H1 (cell line): ENCODE measurements at regions not wholly inside any gene's neighbourhood (a gene's known extent, or its start where the extent isn't known, plus 50 kb on each side); places are given as distances from the start of the nearest gene placed in this dataset.

Source experiments
- CTCF ChIA-PET: fragments of 300-600 bp; sonication (Branson Sonifier 250); formaldehyde crosslinking; loops from one replicate; lab custom pipeline; 2021; ENCODE audit not compliant: partially characterized antibody; lab: Charles Lee
- POLR2A ChIA-PET: fragments of 300-600 bp; sonication (Branson Sonifier 250); formaldehyde crosslinking; loops from one replicate; lab custom pipeline; 2021; ENCODE audit warnings: inconsistent platforms; ENCODE audit not compliant: partially characterized antibody; lab: Charles Lee
- DNase-seq, 2 experiments: peaks; one replicate each; pipeline versions ENCODE4 v3.0.0 to v3.0.0-alpha.2; 2010 to 2022; ENCODE audit warnings: low spot score in 2 of 2, low read depth in 1 of 2, mixed read lengths in 1 of 2
- FAIRE-seq: peaks from 2 replicates; lab custom pipeline; 2011; peaks lifted over from hg19 to GRCh38; lab: Jason Lieb, UNC
- H2AFZ ChIP-seq: 2 replicates; pipeline ENCODE4 v1.8.1; 2012; ENCODE audit warnings: low read length, inconsistent platforms
- H2AK5ac ChIP-seq: 2 replicates; pipeline ENCODE4 v1.6.1; 2013; ENCODE audit warnings: low read depth, low read length
- H2BK120ac ChIP-seq: replicated peaks from 2 replicates; pipeline ENCODE3; 2013; ENCODE audit warnings: low read depth, low read length, inconsistent platforms
- H2BK12ac ChIP-seq: 2 replicates; pipeline ENCODE4 v1.6.1; 2013; ENCODE audit warnings: low read depth, low read length
- H2BK15ac ChIP-seq: 2 replicates; pipeline ENCODE4 v1.6.1; 2013; ENCODE audit warnings: low read length
- H2BK20ac ChIP-seq: 2 replicates; pipeline ENCODE4 v1.6.1; 2013; ENCODE audit warnings: low read length
- H2BK5ac ChIP-seq: 2 replicates; pipeline ENCODE4 v1.6.1; 2013; ENCODE audit warnings: low read depth, low read length
- H3K14ac ChIP-seq: 2 replicates; pipeline ENCODE4 v1.6.1; 2013; ENCODE audit warnings: inconsistent platforms; ENCODE audit not compliant: insufficient read length
- H3K18ac ChIP-seq: 2 replicates; pipeline ENCODE4 v1.6.1; 2013; ENCODE audit warnings: low read length; ENCODE audit errors: extremely low read depth
- H3K23ac ChIP-seq: 2 replicates; pipeline ENCODE4 v1.6.1; 2013; ENCODE audit warnings: inconsistent platforms; ENCODE audit not compliant: insufficient read length
- H3K23me2 ChIP-seq: 2 replicates; pipeline ENCODE4 v1.6.1; 2013; ENCODE audit warnings: low read depth, low read length
- H3K27ac ChIP-seq: 2 replicates; pipeline ENCODE4 v1.6.1; 2011; ENCODE audit warnings: low read depth, low read length, inconsistent platforms
- H3K27me3 ChIP-seq, 4 experiments: replicated peaks in 1 of 4; 1 replicate in 1 of 4; 2 replicates in 3 of 4; pipeline versions ENCODE4 v1.6.1 to v1.8.1; 2011 to 2013; ENCODE audit warnings: low read length in 3 of 4, mild to moderate bottlenecking in 3 of 4, inconsistent platforms in 2 of 4, mixed read lengths in 2 of 4, moderate library complexity in 1 of 4; ENCODE audit not compliant: control insufficient read depth in 3 of 4, insufficient read depth in 3 of 4; ENCODE audit errors: extremely low read depth in 1 of 4
- H3K36me3 ChIP-seq, 4 experiments: 2 replicates each; pipeline versions ENCODE4 v1.6.1 to v1.8.1; 2011 to 2013; ENCODE audit warnings: mild to moderate bottlenecking in 4 of 4, low read length in 3 of 4, moderate library complexity in 2 of 4, control low read depth in 1 of 4, inconsistent platforms in 1 of 4; ENCODE audit not compliant: insufficient read depth in 4 of 4, control insufficient read depth in 2 of 4
- H3K4ac ChIP-seq: replicated peaks from 2 replicates; pipeline ENCODE3; 2013; ENCODE audit warnings: low read length, low read depth, mixed read lengths, inconsistent platforms; ENCODE audit not compliant: insufficient read length
- H3K4me1 ChIP-seq, 4 experiments: replicated peaks in 1 of 4; 1 replicate in 1 of 4; 2 replicates in 3 of 4; pipeline versions ENCODE4 v1.6.1 to v1.8.1; 2011 to 2013; ENCODE audit warnings: low read length in 3 of 4, inconsistent platforms in 2 of 4, mixed read lengths in 1 of 4; ENCODE audit not compliant: insufficient read depth in 4 of 4, control insufficient read depth in 3 of 4
- H3K4me2 ChIP-seq, 2 experiments: 2 replicates each; pipeline versions ENCODE4 v1.6.1 to v1.8.1; 2011 to 2013; ENCODE audit warnings: low read depth in 2 of 2, low read length in 2 of 2, control low read depth in 1 of 2, inconsistent platforms in 1 of 2, mild to moderate bottlenecking in 1 of 2; ENCODE audit not compliant: insufficient read depth in 1 of 2
- H3K4me3 ChIP-seq, 4 experiments: fragments of 200-600, 300-600 bp in 1 of 4; sonication (generic), shearing (Covaris generic), sonication (Bioruptor Twin) in 1 of 4; 2 replicates each; pipeline versions ENCODE4 v1.5.1 to v1.8.1; 2011 to 2016; ENCODE audit warnings: low read length in 4 of 4, low read depth in 3 of 4, control low read depth in 2 of 4, inconsistent platforms in 2 of 4, mild to moderate bottlenecking in 2 of 4, mixed read lengths in 1 of 4, moderate library complexity in 1 of 4; ENCODE audit not compliant: insufficient read depth in 2 of 4; ENCODE audit errors: extremely low read depth in 1 of 4
- H3K56ac ChIP-seq: replicated peaks from 2 replicates; pipeline ENCODE3; 2013; ENCODE audit warnings: low read depth, mild to moderate bottlenecking, mixed read lengths, low read length, inconsistent platforms; ENCODE audit not compliant: insufficient read length
- H3K79me1 ChIP-seq: 2 replicates; pipeline ENCODE4 v1.6.1; 2013; ENCODE audit warnings: low read depth, low read length, control low read depth
- H3K79me2 ChIP-seq, 2 experiments: 2 replicates each; pipeline versions ENCODE4 v1.6.1 to v1.8.1; 2012 to 2013; ENCODE audit warnings: low read length in 2 of 2, mild to moderate bottlenecking in 2 of 2, inconsistent platforms in 1 of 2; ENCODE audit not compliant: insufficient read depth in 2 of 2, control insufficient read depth in 1 of 2
- H3K9ac ChIP-seq, 4 experiments: replicated peaks in 1 of 4; 1 replicate in 1 of 4; 2 replicates in 3 of 4; pipeline versions ENCODE4 v1.6.1 to v1.8.1; 2011 to 2013; ENCODE audit warnings: low read depth in 3 of 4, low read length in 3 of 4, control low read depth in 2 of 4, mild to moderate bottlenecking in 2 of 4, moderate library complexity in 2 of 4, inconsistent platforms in 1 of 4; ENCODE audit errors: extremely low read depth in 1 of 4
- H3K9me3 ChIP-seq, 2 experiments: 2 replicates each; pipeline versions ENCODE4 v1.6.1 to v1.8.1; 2012 to 2013; ENCODE audit warnings: mild to moderate bottlenecking in 2 of 2, moderate library complexity in 2 of 2, control low read depth in 1 of 2, inconsistent platforms in 1 of 2, low read depth in 1 of 2, low read length in 1 of 2, mixed read lengths in 1 of 2; ENCODE audit not compliant: insufficient read depth in 2 of 2
- H4K20me1 ChIP-seq, 2 experiments: replicated peaks in 1 of 2; 2 replicates each; pipeline versions ENCODE3 to v1.8.1; 2011 to 2013; ENCODE audit warnings: inconsistent platforms in 2 of 2, low read length in 2 of 2, mild to moderate bottlenecking in 1 of 2; ENCODE audit not compliant: insufficient read depth in 2 of 2, control insufficient read depth in 1 of 2
- H4K5ac ChIP-seq: 2 replicates; pipeline ENCODE4 v1.6.1; 2013; ENCODE audit warnings: low read length, low read depth, mixed read lengths, inconsistent platforms; ENCODE audit not compliant: insufficient read length
- H4K8ac ChIP-seq: 2 replicates; pipeline ENCODE4 v1.8.0; 2013; ENCODE audit warnings: mild to moderate bottlenecking, moderate library complexity, low read length, inconsistent platforms; ENCODE audit not compliant: insufficient read depth; ENCODE audit errors: extremely low read depth
- H4K91ac ChIP-seq: replicated peaks from 2 replicates; pipeline ENCODE3; 2013; ENCODE audit warnings: low read length, mixed read lengths, inconsistent platforms; ENCODE audit not compliant: insufficient read length
- ATF2 ChIP-seq: IDR thresholded peaks from 2 replicates; pipeline ENCODE4 v1.6.1; 2012; ENCODE audit warnings: low read length, inconsistent platforms
- BACH1 ChIP-seq: IDR thresholded peaks from 2 replicates; pipeline ENCODE4 v1.6.1; 2012; ENCODE audit warnings: low read length, improper control_type of control experiment
- BRCA1 ChIP-seq: IDR thresholded peaks from 2 replicates; pipeline ENCODE4 v1.6.1; 2012; ENCODE audit warnings: low read depth, low read length, improper control_type of control experiment
- CBX8 ChIP-seq: fragments of 300-800, 300-1000 bp; sonication (generic); IDR thresholded peaks from 2 replicates; pipeline ENCODE4 v1.7.1; 2016; ENCODE audit warnings: low read depth, low read length, borderline replicate concordance
- HDAC2 ChIP-seq, 2 experiments: fragments of 300-600 bp in 1 of 2; sonication (generic) in 1 of 2; IDR thresholded peaks; 2 replicates each; pipeline ENCODE4 v1.6.1; 2011 to 2012; ENCODE audit warnings: low read depth in 2 of 2, low read length in 2 of 2, mild to moderate bottlenecking in 2 of 2, moderate library complexity in 2 of 2, borderline replicate concordance in 1 of 2, inconsistent platforms in 1 of 2
- JUND ChIP-seq: IDR thresholded peaks from 2 replicates; pipeline ENCODE4 v1.6.1; 2011; ENCODE audit warnings: mild to moderate bottlenecking, improper control_type of control experiment, low read length
- KDM4A ChIP-seq: IDR thresholded peaks from one replicate; pipeline ENCODE4 v1.7.1; 2012; ENCODE audit warnings: low read depth, mild to moderate bottlenecking, moderate library complexity, low read length, inconsistent platforms; ENCODE audit not compliant: severe bottlenecking
- MAFK ChIP-seq: IDR thresholded peaks from 2 replicates; pipeline ENCODE4 v1.6.1; 2012; ENCODE audit warnings: low read depth, mild to moderate bottlenecking, improper control_type of control experiment, low read length
- RBBP5 ChIP-seq: IDR thresholded peaks from 2 replicates; pipeline ENCODE4 v1.7.1; 2012; ENCODE audit warnings: low read depth, mild to moderate bottlenecking, inconsistent platforms, low read length, moderate library complexity, borderline replicate concordance
- SIX5 ChIP-seq: IDR thresholded peaks from 2 replicates; pipeline ENCODE4 v1.6.1; 2011; ENCODE audit warnings: mild to moderate bottlenecking, low read depth, low read length
- SP2 ChIP-seq: IDR thresholded peaks from 2 replicates; pipeline ENCODE4 v1.6.1; 2012; ENCODE audit warnings: mild to moderate bottlenecking, low read length, inconsistent platforms
- SP4 ChIP-seq: IDR thresholded peaks from 2 replicates; pipeline ENCODE4 v1.6.1; 2012; ENCODE audit warnings: low read length, inconsistent platforms
- TEAD4 ChIP-seq: IDR thresholded peaks from 2 replicates; pipeline ENCODE4 v1.6.1; 2012; ENCODE audit warnings: low read depth, low read length, inconsistent platforms, mixed read lengths
- WGBS, 2 experiments: shearing (Covaris generic) in 1 of 2; methylation state at CpG; one replicate each; pipeline versions ENCODE4 v1.1.6 to v1.1.7; 2013 to 2015; ENCODE audit warnings: low lambda C conversion rate in 2 of 2, mixed read lengths in 2 of 2, inconsistent platforms in 1 of 2, low coverage in 1 of 2, missing lambda C conversion rate in 1 of 2; ENCODE audit not compliant: insufficient replicate concordance in 2 of 2, insufficient coverage in 1 of 2, insufficient read length in 1 of 2; ENCODE audit errors: extremely low coverage in 1 of 2, missing lambda C conversion rate in 1 of 2; 5-methylcytosine and 5-hydroxymethylcytosine counted together

- H3K36me3 ChIP-seq = no peaks in the 10 kb centered on the region
- H2BK20ac ChIP-seq = no peak overlapping the region
- no peak overlapping the region for H3K27ac ChIP-seq
- DNase-seq (no peak), FAIRE-seq (no peak)
- H3K27me3 ChIP-seq = no peaks in the 10 kb centered on the region
- no peak overlapping the region for H3K4ac ChIP-seq
- H3K79me2 ChIP-seq = no peaks in the 10 kb centered on the region
- H2AK5ac ChIP-seq = no peak overlapping the region
- CTCF ChIA-PET = interaction anchor here (0.8 to 1.5 kb wide), 4 partner anchors 10 to 127 kb away, joined by 3 to 4 read pairs (median 3); no protein-coding TSS in a partner anchor
- no peaks in the 10 kb centered on the region for H3K23me2 ChIP-seq
- H2BK5ac ChIP-seq = no peak overlapping the region
- H4K91ac ChIP-seq = no peak overlapping the region
- H3K4me1 ChIP-seq = no peaks in the 10 kb centered on the region
- no peak overlapping the region for H2BK12ac ChIP-seq
- H2AFZ ChIP-seq = no peak overlapping the region
- H2BK15ac ChIP-seq = no peak overlapping the region
- no peak overlapping the region for H3K56ac ChIP-seq
- WGBS, 2 experiments = 87% methylated on average over 13 of the region's 14 CpGs; no CpG with 5 or more reads in 1 of the 2 experiments
- H2BK120ac ChIP-seq = no peak overlapping the region
- H4K20me1 ChIP-seq = no peaks in the 10 kb centered on the region
- no peak overlapping the region for H3K4me2 ChIP-seq
- H3K9ac ChIP-seq = no peak overlapping the region
- H3K18ac ChIP-seq = no peak overlapping the region
- no peak overlapping the region for H3K4me3 ChIP-seq
- H3K9me3 ChIP-seq = no peaks in the 10 kb centered on the region
- H4K8ac ChIP-seq = no peak overlapping the region
- no peak overlapping the region for H3K14ac ChIP-seq
- no peak overlapping the region for H3K23ac ChIP-seq
- POLR2A ChIA-PET = no interaction called here
- H4K5ac ChIP-seq = no peak overlapping the region
- H3K79me1 ChIP-seq = no peaks in the 10 kb centered on the region; the same call in 1 of the 2 replicates
- TF ChIP-seq HDAC2 (IDR thresholded peaks at IDR 0.05; ENCODE audit: borderline replicate concordance in 1 of 2, low read depth in 2 of 2, low read length in 2 of 2) = no peak
- no peak for TF ChIP-seq MAFK
- no peak for TF ChIP-seq JUND
- TF ChIP-seq SP4 = no peak
- no peak for TF ChIP-seq ATF2
- no peak for TF ChIP-seq SP2
- TF ChIP-seq KDM4A = no peak
- TF ChIP-seq RBBP5 = no peak
- no peak for TF ChIP-seq TEAD4
- no peak for TF ChIP-seq CBX8
- no peak for TF ChIP-seq BACH1
- TF ChIP-seq SIX5 = no peak
- TF ChIP-seq BRCA1 = no peak
Observed at GRCh38 chr6:167770291-167770955, 56.3 kb upstream of the AFDN start.
